Common myeloid progenitor, CD34-positive (primary cell): ENCODE measurements at regions not wholly inside any gene's neighbourhood (a gene's known extent, or its start where the extent isn't known, plus 50 kb on each side); places are given as distances from the start of the nearest gene placed in this dataset.
"Not testable (repeated sequence)": the region's sequence is repeated elsewhere in the genome, so short reads cannot be mapped to it uniquely, and the experiment has no call there.

ENCODE experiments used
- CTCF ChIA-PET: fragments of 350-600 bp; sonication (Branson Sonifier 250); formaldehyde crosslinking; loops from one replicate; lab custom pipeline; 2021; ENCODE audit warnings: antibody characterized with exemption; lab: Charles Lee
- POLR2A ChIA-PET: fragments of 350-600 bp; sonication (Branson Sonifier 250); formaldehyde crosslinking; loops from one replicate; lab custom pipeline; 2021; ENCODE audit warnings: antibody characterized with exemption; lab: Charles Lee
- DNase-seq, 3 donors: peaks; one replicate each; pipeline versions ENCODE4 v3.0.0 to v3.0.0-alpha.2; 2013
- H3K27ac ChIP-seq, 2 experiments: 1 replicate in 1 of 2; 2 replicates in 1 of 2; pipeline ENCODE4 v1.7.0; 2013; ENCODE audit warnings: inconsistent platforms in 2 of 2, low read length in 2 of 2, mild to moderate bottlenecking in 2 of 2, low read depth in 1 of 2, moderate library complexity in 1 of 2; ENCODE audit not compliant: severe bottlenecking in 2 of 2, insufficient read depth in 1 of 2, poor library complexity in 1 of 2
- H3K27me3 ChIP-seq, 5 experiments: replicated peaks in 2 of 5; 1 replicate in 3 of 5; 2 replicates in 2 of 5; pipeline versions ENCODE4 v1.6.1 to v1.7.0; 2013; ENCODE audit warnings: low read length in 4 of 5, mild to moderate bottlenecking in 2 of 5, moderate library complexity in 2 of 5, inconsistent platforms in 1 of 5; ENCODE audit not compliant: insufficient read depth in 5 of 5, control insufficient read depth in 4 of 5
- H3K36me3 ChIP-seq, 4 experiments: 1 replicate in 2 of 4; 2 replicates in 2 of 4; pipeline versions ENCODE4 v1.6.1 to v1.7.0; 2013; ENCODE audit warnings: low read length in 3 of 4, control low read depth in 1 of 4, mild to moderate bottlenecking in 1 of 4; ENCODE audit not compliant: control insufficient read depth in 4 of 4, insufficient read depth in 4 of 4
- H3K4me1 ChIP-seq, 4 experiments: 1 replicate in 3 of 4; 2 replicates in 1 of 4; pipeline versions ENCODE4 v1.6.1 to v1.7.1; 2013; ENCODE audit warnings: low read length in 3 of 4, mild to moderate bottlenecking in 3 of 4, control low read depth in 1 of 4, inconsistent platforms in 1 of 4, moderate library complexity in 1 of 4; ENCODE audit not compliant: control insufficient read depth in 4 of 4, insufficient read depth in 4 of 4; ENCODE audit errors: control extremely low read depth in 1 of 4
- H3K4me3 ChIP-seq, 7 experiments: 1 replicate in 4 of 7; 2 replicates in 3 of 7; pipeline versions ENCODE4 v1.5.1 to v1.7.0; 2013; ENCODE audit warnings: mild to moderate bottlenecking in 7 of 7, low read length in 6 of 7, moderate library complexity in 6 of 7, inconsistent platforms in 2 of 7, low read depth in 2 of 7, control low read depth in 1 of 7; ENCODE audit not compliant: insufficient read depth in 4 of 7, control insufficient read depth in 1 of 7; ENCODE audit errors: extremely low read depth in 1 of 7
- H3K9me3 ChIP-seq, 5 experiments: 1 replicate in 4 of 5; 2 replicates in 1 of 5; pipeline versions ENCODE4 v1.6.1 to v1.7.1; 2013; ENCODE audit warnings: low read length in 4 of 5, mild to moderate bottlenecking in 2 of 5, inconsistent platforms in 1 of 5, low read depth in 1 of 5, moderate library complexity in 1 of 5; ENCODE audit not compliant: control insufficient read depth in 4 of 5, insufficient read depth in 2 of 5; ENCODE audit errors: control extremely low read depth in 1 of 5
- WGBS: methylation state at CpG from one replicate; pipeline ENCODE4 v1.1.5; 2013; ENCODE audit not compliant: insufficient coverage; 5-methylcytosine and 5-hydroxymethylcytosine counted together

DNA sequence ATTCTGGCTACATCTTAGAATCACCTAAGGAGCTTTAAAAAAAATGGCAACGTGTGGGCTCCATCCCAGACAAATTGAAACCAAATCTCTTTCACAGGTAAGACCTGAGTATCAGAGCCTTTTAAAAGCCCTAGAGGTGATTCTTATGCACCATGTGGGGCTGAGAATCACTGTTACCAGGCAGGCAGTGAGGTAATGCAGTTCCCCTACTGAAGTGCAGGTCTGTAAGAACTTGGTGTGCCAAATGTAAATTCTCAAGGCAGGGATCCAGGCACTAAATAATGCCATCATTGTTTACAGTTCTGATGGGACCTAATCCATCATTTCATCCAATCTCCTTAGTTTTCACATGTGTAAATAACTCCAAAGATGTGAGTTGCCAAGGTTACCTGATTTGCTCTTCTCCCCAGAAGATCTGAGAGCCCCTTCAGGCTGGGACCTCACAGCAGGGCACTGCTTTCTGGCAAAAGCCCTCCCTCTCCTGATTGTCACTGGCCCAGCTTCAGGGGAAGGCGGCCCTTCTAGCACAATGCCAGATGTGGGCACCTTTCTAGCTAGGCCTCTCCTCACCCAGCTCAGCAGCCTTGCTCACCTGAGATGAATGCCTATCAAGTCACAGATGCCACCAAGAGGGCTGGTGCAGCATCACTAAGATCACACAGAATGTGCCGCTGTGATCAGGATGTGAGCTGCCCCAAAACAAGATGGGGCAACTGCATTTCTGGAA lies 73.6 kb upstream of the RGPD5 start:
- ChIA-PET CTCF (no interaction called here), POLR2A (no interaction called here)
- H3K27me3 ChIP-seq = no peaks in the 10 kb centered on the region
- H3K27ac ChIP-seq = no peak overlapping the region
- H3K4me3 ChIP-seq = no peak overlapping the region
- H3K9me3 ChIP-seq = peaks cover 0 to 4% (median 0%) of the 10 kb centered on the region in 5 experiments
- no peaks in the 10 kb centered on the region for H3K36me3 ChIP-seq
- WGBS = 100% methylated on average over 2 of the region's 3 CpGs
- no peaks in the 10 kb centered on the region for H3K4me1 ChIP-seq
- DNase-seq = no peak

- WGBS = over 99% methylated on average over 9 of the region's 9 CpGs
- ChIA-PET CTCF (no interaction called here), POLR2A (no interaction called here)
- H3K4me1 ChIP-seq = no peaks in the 10 kb centered on the region
- H3K27ac ChIP-seq = no peak overlapping the region
- no peak overlapping the region for H3K4me3 ChIP-seq
- H3K9me3 ChIP-seq = peaks cover 0 to 4% (median 0%) of the 10 kb centered on the region in 5 experiments
- no peaks in the 10 kb centered on the region for H3K36me3 ChIP-seq
- no peak for DNase-seq
- no peaks in the 10 kb centered on the region for H3K27me3 ChIP-seq
Measured at GRCh38 chr2:109721135-109721534, 73.0 kb upstream of the RGPD5 start.

- peaks cover 0 to 4% (median 0%) of the 10 kb centered on the region in 5 experiments for H3K9me3 ChIP-seq
- H3K27me3 ChIP-seq = peaks cover 0 to under 1% (median 0%) of the 10 kb centered on the region in 5 experiments
- H3K36me3 ChIP-seq = no peaks in the 10 kb centered on the region
- POLR2A ChIA-PET = no interaction called here
- no peak for DNase-seq
- CTCF ChIA-PET = no interaction called here
- H3K4me1 ChIP-seq = no peaks in the 10 kb centered on the region
- no peak overlapping the region for H3K4me3 ChIP-seq
- 97% methylated on average over 5 of the region's 8 CpGs for WGBS
- H3K27ac ChIP-seq = no peak overlapping the region
Measured at GRCh38 chr2:109721626-109722025, 72.5 kb upstream of the RGPD5 start.

- no peak for DNase-seq
- Histone ChIP-seq H3K4me1 (no peaks in the 10 kb centered on the region), H3K27ac (no peak overlapping the region), H3K9me3 (peaks cover 0 to 4% (median 0%) of the 10 kb centered on the region in 5 experiments), H3K36me3 (no peaks in the 10 kb centered on the region), H3K4me3 (no peak overlapping the region), H3K27me3 (peaks cover 0 to 2% (median 0%) of the 10 kb centered on the region in 5 experiments)
- WGBS = 98% methylated on average over 5 of the region's 5 CpGs
- ChIA-PET POLR2A (no interaction called here), CTCF (no interaction called here)
Measured at GRCh38 chr2:109722026-109722425, 72.1 kb upstream of the RGPD5 start.

GRCh38 chr2:109722640-109723039 lies 71.5 kb upstream of the RGPD5 start:
- H3K27me3 ChIP-seq, CTCF ChIA-PET: not testable (repeated sequence)

DNA sequence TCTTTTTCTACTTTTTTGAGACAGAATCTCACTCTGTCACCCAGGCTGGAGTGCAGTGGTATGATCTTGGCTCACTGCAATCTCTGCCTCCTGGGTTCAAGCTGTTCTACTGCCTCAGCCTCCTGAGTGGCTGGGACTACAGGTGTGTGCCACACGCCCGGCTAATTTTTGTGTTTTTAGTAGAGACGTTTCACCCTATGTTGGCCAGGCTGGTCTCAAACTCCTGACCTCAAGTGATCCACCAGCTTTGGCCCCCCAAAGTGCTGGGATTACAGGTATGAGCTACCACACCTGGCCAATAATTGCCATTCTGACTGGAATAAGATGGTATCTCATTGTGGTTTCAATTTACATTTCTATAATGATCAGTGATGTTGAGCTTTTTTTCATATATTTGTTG lies 71.0 kb upstream of the RGPD5 start:
- CTCF ChIA-PET, POLR2A ChIA-PET, DNase-seq, H3K4me1 ChIP-seq, H3K27ac ChIP-seq, H3K9me3 ChIP-seq, H3K27me3 ChIP-seq, H3K36me3 ChIP-seq, H3K4me3 ChIP-seq: not testable (repeated sequence)
- 100% methylated on average over 3 of the region's 3 CpGs for WGBS

More at GRCh38 chr2:109722640-109723039, 71.5 kb upstream of the RGPD5 start:
- POLR2A ChIA-PET, H3K4me3 ChIP-seq, DNase-seq, H3K27ac ChIP-seq, H3K36me3 ChIP-seq, H3K9me3 ChIP-seq, H3K4me1 ChIP-seq: not testable (repeated sequence)
- WGBS = 100% methylated on average over 2 of the region's 3 CpGs

DNA sequence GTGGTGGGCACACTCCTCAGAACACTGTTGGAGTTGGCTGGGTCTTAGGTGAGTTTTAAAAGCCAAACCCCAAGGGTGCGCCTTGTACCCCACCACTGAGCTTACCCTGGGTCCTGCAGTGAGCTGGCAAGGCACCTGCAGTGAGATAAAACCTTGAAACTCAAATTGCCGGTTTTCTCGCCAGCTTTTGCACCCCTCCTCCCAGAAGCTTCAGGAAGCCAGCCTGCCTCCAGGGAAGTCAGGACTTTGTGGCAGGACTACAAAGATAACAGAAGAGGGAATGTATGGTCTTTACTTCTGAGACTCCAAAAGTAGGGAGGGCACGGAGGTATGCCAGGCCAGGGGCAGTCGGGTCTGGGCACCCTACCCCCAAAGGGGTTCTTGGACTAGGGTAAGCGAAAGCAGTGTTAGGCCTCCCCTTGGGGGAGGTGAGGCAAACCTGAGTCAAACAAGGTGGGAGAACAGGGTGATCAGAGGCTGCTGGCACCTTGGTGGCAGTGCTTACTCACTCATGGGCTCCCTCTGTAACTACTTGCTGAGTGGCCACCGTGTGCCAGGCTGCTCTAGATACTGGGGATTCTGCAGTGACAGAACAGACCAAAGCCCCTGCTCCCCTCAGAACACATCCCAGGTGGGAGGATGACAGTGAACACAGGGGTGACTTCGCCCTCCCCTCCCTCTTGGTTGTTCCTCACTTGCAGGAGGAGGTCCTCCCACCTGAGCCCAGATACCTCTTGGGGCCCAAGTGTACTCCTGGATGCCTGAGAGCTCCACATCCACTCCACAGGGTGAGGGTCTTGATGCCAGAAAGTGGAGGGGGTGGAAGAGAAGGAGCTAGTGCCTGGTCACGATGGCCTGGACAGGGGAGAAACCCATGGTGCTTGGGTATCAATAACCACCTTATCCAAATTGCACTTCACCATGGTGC lies 69.3 kb upstream of the RGPD5 start:
- Histone ChIP-seq H3K4me1 (no peaks in the 10 kb centered on the region), H3K4me3 (no peak overlapping the region), H3K27me3 (peaks cover 0 to 5% (median 0%) of the 10 kb centered on the region in 5 experiments), H3K9me3 (peaks cover 0 to 2% (median 0%) of the 10 kb centered on the region in 5 experiments), H3K36me3 (no peaks in the 10 kb centered on the region), H3K27ac (no peak overlapping the region)
- CTCF ChIA-PET = no interaction called here
- POLR2A ChIA-PET = no interaction called here
- no peak for DNase-seq
- 93% methylated on average over 7 of the region's 9 CpGs for WGBS
